ENCODE measurements at regions not wholly inside any gene's neighbourhood (a gene's known extent, or its start where the extent isn't known, plus 50 kb on each side); places are given as distances from the start of the nearest gene placed in this dataset.

DNA sequence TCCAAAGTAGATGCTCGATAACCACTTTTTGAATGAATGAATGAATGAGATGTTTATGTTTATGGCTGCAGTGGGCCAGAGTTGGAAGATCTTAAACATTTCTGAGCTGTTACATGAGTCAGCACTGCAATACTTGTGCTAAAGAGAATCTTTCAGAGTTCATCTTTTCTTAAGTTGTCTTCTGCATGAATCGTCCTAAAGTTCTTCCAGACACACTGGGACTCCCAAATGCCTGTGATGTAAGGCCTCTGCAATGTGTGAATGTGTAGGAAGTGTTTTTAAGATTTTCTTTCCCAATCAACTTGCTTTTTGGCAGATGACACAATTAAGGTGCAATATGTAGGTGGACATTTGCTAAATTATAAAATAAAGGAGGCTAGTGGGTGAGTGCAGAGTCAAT lies 50.3 kb upstream of the TRIM9 start:
- TF ChIP-seq ZFX (IDR thresholded peaks at IDR 0.05): no peak
- TF ChIP-seq, protein P1, sequence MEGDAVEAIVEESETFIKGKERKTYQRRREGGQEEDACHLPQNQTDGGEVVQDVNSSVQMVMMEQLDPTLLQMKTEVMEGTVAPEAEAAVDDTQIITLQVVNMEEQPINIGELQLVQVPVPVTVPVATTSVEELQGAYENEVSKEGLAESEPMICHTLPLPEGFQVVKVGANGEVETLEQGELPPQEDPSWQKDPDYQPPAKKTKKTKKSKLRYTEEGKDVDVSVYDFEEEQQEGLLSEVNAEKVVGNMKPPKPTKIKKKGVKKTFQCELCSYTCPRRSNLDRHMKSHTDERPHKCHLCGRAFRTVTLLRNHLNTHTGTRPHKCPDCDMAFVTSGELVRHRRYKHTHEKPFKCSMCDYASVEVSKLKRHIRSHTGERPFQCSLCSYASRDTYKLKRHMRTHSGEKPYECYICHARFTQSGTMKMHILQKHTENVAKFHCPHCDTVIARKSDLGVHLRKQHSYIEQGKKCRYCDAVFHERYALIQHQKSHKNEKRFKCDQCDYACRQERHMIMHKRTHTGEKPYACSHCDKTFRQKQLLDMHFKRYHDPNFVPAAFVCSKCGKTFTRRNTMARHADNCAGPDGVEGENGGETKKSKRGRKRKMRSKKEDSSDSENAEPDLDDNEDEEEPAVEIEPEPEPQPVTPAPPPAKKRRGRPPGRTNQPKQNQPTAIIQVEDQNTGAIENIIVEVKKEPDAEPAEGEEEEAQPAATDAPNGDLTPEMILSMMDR (conservative IDR thresholded peaks at IDR 0.05): no peak
- H3K27ac ChIP-seq: no peak overlapping the region

DNA sequence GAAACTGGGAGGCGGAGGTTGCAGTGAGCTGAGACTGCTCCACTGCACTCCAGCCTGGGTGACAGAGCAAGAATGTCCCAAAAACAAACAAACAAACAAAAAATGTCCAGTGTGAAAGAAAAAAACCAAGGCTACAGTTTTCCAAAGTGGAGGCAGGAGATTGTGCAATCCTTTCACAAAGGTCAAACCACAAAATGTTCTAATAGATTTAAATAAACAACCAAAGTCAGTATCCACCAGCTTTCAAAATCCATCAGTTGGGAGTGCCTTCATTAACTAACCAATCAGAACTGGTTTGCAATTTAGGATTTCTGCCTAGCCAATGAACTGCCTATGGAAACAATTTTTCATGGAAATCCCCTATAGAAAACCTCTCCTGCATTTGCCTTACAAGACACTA lies 52.3 kb upstream of the TRIM9 start:
- TF ChIP-seq, protein P1 (conservative IDR thresholded peaks at IDR 0.05): no peak
- TF ChIP-seq ZFX (IDR thresholded peaks at IDR 0.05): no peak
- H3K27ac ChIP-seq: no peak overlapping the region

DNA sequence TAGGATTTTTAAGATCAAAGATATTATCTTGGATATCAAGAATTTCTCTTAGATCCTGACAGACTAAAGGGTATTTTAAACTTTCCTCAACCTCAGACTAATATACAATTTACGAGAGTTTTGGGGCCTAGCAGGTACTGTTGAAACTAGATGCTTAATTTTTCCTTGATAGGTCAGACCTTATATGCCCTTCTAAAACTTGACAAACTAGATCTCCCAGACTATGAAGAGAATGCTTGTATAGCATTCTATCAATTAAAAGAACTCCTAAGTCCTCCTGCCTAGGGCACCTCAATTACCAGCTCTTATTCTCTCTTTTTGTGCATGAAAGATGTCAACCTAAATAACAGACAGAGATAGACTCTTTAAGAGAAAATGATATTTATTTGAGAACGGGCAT lies 60.4 kb upstream of the TRIM9 start:
- TF ChIP-seq, protein P1 (conservative IDR thresholded peaks at IDR 0.05): no peak
- TF ChIP-seq ZFX (IDR thresholded peaks at IDR 0.05): no peak
- no peak overlapping the region for H3K27ac ChIP-seq

DNA sequence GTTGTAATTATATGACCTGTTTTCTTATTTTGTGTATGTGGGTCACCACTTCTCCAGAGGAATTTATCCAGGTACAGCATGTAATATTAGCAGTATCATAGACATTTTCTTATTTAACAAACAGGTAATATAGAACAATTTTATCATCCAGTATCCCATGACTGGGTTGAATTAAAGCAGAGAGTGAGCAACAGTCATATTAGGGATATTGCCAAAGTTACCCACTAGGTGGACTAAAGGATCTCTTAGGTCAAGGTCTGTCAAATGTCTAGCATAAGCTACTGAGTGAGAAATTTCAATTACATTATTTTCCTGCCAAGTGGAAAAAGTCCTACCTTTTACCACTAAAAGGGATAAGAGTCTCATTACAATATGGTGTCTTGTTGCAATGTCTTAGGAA lies 62.1 kb upstream of the TRIM9 start:
- no peak overlapping the region for H3K27ac ChIP-seq
- TF ChIP-seq, protein P1 (conservative IDR thresholded peaks at IDR 0.05): peak; percentile 51
- TF ChIP-seq ZFX (IDR thresholded peaks at IDR 0.05): no peak

DNA sequence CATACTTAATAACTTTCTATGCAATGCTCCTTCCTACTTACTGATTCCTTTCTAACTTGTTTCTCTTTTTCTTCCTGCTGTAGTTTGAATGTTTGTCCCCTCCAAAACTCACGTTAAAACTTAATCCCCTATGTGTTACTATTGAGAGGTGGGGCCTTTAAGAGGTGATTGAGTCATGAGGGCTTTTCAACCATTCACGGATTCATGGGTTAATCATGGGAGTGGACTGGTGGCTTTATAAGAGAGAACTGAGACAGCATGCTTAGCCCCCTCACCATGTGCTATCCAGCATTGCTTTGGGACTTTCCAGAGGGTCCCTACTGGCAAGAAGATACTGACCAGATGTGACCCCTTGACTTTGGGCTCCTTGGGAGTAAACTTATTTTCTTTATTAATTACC lies 66.0 kb upstream of the TRIM9 start:
- no peak overlapping the region for H3K27ac ChIP-seq
- TF ChIP-seq ZFX (IDR thresholded peaks at IDR 0.05): no peak
- TF ChIP-seq, protein P1 (conservative IDR thresholded peaks at IDR 0.05): no peak

DNA sequence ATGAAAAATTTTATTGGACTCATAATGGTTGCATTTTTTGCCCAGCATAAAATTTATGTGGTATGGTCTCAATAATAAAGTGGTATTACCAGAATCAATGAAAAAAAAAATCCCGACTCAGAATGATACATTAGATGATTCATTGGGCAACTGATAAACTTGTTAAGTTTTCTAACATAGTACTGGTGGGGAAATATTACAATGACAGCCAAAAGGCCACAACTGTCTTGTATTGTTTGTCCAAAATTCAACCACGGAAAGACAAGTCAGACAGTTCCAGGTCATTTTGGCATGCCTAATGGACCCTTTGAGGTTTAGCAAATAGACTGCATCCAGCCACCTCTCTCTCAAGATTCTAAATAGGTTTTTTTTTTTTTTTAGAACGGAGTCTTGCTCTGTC lies 70.5 kb upstream of the TRIM9 start:
- no peak overlapping the region for H3K27ac ChIP-seq
- TF ChIP-seq ZFX (IDR thresholded peaks at IDR 0.05): no peak
- TF ChIP-seq, protein P1 (conservative IDR thresholded peaks at IDR 0.05): no peak

- no peak overlapping the region for H3K27ac ChIP-seq
Measured at GRCh38 chr14:51167587-51168214, 72.3 kb upstream of the TMX1 start.

More at GRCh38 chr14:51167587-51168214, 72.3 kb upstream of the TMX1 start:
- TF ChIP-seq, protein P1 (conservative IDR thresholded peaks at IDR 0.05): no peak
- no peak for TF ChIP-seq ZFX (IDR thresholded peaks at IDR 0.05)
